GM21515 (cell line): ENCODE measurements at regions not wholly inside any gene's neighbourhood (a gene's known extent, or its start where the extent isn't known, plus 50 kb on each side); places are given as distances from the start of the nearest gene placed in this dataset.

Experiments used
- ATAC-seq: cut with Tn5 transposase; IDR thresholded peaks from one replicate; pipeline ENCODE4 v1.9.1; 2021; ENCODE audit not compliant: unreplicated experiment

DNA sequence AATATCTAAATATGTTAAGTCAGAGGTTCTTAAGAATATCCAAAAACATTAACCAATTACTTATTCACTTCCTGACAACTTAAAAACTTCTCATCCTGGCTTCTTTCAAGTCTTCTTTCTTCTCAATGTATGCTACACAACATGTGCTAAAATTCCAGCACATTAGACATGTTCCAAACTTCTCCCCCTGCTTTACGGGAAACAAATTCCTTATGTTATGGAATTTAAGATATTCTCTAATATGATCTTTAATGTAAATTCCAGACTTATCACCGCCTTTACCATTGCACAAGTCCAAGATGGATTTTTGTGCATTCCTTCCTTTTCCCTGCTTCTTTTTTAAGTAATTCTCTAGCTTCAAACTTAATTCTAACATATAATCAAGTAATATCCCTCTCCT lies 964.5 kb upstream of the CHORDC1 start:
- no peak for ATAC-seq

- ATAC-seq: no peak
Observed at GRCh38 chr11:91178366-91178765, 955.5 kb upstream of the CHORDC1 start.

DNA sequence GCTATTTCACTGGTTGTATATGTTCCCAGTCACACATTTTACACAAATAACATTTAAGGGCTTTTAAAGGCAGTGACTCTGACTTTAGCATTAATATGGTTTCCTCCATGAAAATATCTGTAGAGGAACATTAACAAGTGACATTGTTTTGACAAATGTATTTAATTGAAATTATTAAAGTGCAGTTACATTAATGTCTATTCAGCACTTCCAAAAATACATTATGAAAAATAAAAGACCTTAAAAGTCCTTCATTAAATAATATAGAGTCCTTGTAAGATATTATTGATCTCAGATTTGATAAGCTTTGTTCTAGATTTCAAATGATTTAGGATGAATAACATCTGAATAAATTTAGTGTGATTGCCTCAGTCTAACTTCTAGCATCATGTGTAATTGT lies 951.9 kb upstream of the CHORDC1 start:
- ATAC-seq: no peak

DNA sequence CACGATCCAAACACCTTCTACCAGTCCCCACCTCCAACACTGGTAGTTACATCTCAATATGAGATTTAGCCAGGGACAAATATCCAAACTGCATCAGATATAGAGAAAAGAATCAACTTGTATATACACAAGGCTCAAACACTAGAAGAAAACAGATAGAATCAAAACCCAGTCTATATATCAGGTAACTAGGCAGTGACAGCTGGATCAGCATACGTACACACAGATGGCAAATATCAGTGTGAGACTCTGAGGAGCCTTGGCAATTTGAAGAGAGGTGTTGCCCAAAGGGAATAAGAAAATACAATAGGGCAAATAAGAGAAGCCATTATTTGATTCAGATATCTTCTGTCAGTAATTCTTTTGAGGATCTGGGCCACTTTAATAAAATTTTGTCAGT lies 951.3 kb upstream of the CHORDC1 start:
- ATAC-seq: no peak

DNA sequence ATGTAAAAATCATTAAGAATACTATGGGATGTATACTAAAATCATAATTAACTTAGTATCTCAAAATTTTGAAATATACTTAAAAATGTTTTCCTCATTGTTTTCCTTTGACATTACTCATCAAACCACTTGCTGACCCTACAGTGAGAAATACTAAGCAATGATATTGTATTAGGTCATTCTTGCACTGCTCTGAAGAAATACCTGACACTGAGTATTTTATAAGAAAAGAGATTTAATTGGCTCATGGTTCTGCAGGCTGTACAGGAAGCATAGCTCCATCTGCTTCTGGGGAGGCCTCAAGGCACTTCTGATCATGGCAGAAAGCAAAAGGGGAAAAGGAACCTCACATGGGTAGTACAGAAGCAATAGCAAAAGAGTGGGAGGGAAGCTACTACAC lies 950.9 kb upstream of the CHORDC1 start:
- ATAC-seq: no peak

DNA sequence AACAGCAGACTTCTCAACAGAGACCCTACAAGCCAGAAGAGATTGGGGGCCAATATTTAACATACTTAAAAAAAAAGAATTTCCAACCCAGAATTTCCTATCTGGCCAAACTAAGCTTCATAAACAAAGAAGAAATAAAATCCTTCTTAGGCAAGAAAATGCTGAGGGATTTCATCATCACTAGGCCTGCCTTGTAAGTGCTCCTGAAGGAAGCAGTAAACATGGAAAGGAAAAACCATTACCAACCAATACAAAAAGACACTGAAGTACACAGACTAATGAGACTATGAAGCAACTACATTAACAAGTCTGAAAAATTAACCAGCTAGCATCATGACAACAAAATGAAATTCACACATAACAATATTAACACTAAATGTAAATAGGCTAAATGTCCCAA lies 947.9 kb upstream of the CHORDC1 start:
- ATAC-seq: no peak

GRCh38 chr11:91164452-91164822 lies 941.6 kb upstream of the CHORDC1 start:
- ATAC-seq: no peak

DNA sequence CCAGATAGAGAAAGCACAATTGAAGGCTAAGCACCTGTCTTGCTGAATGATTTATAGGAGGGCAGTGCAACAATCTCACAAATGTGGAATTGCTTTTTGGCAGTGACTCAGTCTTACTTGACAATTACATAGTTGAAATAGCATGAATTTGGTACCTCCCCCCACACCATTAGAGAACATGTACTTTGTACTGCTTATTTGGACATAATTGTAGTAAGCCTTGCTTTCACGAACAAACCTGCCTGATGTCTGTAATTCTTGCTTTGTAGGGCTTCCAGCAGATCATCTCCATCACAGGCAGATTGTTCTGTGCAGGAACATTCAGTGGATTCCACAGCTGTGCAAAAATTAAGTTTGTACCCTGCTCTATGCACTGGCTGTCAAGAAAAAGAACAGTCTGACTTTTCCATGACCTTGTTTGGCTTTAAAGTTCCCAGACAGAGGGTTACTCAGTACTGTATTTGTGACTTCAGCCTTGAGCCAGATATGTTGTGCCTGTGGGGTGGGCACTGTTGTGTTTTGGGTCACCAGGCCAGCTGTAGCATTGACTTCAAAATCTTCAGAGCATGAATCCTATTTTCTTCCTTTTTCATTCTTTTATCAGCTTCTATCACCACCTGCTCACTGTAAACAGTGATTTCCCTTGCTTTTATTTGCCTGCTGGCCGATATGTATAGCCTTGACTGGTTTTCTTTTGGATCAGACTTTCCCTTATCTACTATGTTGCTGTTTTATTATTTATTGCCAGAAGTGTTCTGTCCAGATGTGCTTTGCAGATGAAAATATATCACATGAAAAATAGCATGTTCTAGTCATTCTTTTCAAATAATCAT lies 941.0 kb upstream of the CHORDC1 start:
- no peak for ATAC-seq

- ATAC-seq: no peak
Observed at GRCh38 chr11:91160661-91161060, 937.8 kb upstream of the CHORDC1 start.

DNA sequence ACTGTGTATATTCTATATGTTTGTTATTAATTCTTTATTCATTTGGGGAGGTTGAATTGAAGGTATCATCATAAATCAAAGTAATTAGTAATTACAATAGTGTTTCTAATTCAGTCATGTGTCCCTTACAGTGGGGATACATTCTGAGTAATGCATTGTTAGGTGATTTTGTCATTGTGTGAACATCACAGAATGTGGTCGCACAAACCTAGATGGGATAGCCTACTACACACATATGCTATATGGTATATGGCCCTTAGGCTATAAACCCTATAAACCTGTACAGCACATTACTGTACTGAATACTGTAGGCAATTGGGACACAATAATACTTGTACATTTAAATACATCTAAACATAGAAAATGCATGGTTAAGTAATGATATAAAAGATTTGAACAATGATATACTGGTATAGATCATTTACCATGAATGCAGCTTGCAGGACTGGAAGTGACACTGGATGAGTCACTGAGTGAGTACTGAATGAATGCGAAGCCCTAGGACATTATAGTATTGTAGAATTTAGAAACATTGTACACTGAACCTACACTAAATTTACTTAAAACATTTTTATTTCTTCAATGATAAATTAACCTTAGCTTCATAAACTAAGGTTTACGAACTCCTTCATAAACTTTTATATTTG lies 936.2 kb upstream of the CHORDC1 start:
- ATAC-seq: no peak

GRCh38 chr11:91158297-91158696 lies 935.4 kb upstream of the CHORDC1 start:
- no peak for ATAC-seq

DNA sequence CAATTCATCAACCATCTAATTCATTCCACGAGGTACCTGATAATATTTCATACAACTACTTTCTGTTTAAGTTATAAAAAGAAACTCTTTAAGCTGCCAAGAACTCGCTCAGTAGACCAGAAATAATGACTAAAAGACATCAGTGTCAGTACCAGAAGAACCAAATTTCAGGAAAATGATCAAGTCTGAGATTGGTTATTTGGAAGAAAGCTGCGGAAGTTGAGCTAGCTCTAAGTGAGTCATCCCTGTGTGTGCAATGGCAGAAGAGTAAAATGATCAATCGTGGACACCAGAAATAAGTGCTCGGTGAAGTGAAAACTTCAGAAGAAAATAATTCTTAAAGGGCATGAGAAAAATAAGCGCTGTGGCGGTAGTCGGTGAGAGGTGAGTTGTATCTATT lies 933.2 kb upstream of the CHORDC1 start:
- ATAC-seq: no peak

GRCh38 chr11:91147885-91148284 lies 925.0 kb upstream of the CHORDC1 start:
- no peak for ATAC-seq

DNA sequence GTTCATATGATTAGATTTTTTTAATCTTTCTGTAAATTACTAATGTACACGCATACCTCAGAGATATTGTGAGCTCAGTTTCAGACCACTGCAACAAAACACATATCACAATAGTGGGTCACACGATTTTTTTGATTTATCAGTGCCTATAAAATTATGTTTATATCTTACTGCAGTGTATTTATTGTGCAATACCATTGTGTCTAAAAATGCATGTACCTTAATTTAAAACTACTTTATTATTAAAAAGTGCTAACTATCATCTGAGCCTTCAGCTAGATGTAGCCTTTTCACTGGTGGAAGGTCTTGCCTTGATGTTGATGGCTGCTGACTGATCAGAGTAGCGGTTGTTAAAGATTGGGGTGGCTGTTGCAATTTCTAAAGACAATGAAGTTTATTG lies 918.8 kb upstream of the CHORDC1 start:
- ATAC-seq: no peak

DNA sequence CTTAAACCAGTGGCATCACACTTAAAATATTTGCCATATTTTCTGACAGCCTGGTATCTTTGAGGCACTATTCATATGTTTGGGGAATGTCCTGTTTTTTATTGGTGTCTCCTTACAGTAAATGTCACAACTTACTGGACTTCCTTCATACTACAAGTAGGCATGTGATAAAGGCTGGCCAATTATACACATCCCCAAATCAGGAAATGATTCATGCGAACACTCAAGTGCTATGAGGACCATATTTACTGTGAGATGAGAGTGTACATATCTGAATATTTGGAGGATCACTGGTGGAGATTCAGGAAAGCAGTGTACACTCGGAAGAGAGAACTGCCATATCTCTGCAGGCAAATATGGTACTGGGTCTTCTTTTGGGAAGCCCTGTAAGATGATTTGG lies 913.8 kb upstream of the CHORDC1 start:
- no peak for ATAC-seq

GRCh38 chr11:91133361-91133760 lies 910.5 kb upstream of the CHORDC1 start:
- no peak for ATAC-seq

DNA sequence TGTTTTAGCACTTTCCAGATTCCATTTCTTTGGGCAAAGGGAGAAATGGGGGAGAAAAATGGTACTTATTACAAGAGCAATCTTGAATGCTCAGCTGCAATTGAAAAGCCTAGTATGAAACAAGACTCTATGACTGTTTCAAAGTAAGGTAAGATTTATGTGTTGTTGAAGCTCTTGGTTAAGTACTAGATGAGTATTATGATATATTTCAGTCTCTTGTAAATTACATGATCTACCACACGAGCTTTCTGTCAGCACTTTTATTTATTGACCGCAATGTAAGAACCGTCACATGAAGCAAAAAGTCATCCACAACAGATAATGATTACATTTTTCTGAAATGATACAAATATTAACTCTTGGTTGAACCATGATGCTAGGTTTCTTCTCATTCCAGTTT lies 906.7 kb upstream of the CHORDC1 start:
- ATAC-seq: no peak

DNA sequence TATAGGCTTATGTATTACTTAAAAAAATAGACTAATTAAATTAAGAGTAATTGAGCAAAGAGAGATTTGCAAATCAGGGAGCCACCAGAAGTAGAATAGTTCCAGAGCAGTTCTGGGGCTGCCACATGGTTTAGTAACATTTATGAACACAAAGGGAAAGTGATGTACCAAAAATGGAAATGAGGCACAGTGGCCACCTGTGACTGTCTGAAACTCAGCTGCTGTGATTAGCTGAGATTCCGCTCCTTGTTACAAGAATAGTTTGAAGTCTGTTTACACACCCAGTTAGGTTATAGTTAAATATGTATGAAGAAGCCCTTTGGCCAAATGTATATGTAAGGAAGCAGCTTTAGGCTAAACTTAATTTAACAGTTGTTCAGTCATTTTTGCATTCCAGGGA lies 901.5 kb upstream of the CHORDC1 start:
- ATAC-seq: no peak

GRCh38 chr11:91115116-91115515 lies 892.3 kb upstream of the CHORDC1 start:
- ATAC-seq: no peak

DNA sequence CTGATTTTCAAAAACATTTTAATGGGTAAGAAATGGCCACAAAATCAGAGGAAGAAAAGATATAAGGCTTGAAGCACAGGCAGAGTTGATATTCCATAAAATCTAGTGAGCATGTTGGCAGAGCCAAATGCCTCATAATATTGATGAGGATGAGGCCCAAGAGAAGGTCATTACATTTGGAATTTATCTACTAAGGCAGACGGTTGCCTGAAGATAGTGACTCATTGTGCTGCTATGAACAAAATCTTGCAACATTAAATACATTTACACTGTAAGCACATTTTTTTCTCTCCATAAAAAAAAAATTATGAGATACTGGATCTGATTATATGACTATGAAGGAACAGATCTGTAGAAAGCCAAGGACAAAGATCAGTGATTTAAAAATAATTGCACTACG lies 881.4 kb upstream of the CHORDC1 start:
- no peak for ATAC-seq

- ATAC-seq: no peak
Observed at GRCh38 chr11:91100427-91100826, 877.6 kb upstream of the CHORDC1 start.

- no peak for ATAC-seq
Observed at GRCh38 chr11:91097083-91097482, 874.2 kb upstream of the CHORDC1 start.

- ATAC-seq: no peak
Observed at GRCh38 chr11:91093141-91093540, 870.3 kb upstream of the CHORDC1 start.
